Frontal cortex (tissue), 3 donors: ENCODE measurements at regions not wholly inside any gene's neighbourhood (a gene's known extent, or its start where the extent isn't known, plus 50 kb on each side); places are given as distances from the start of the nearest gene placed in this dataset.
"Not testable (repeated sequence)": the region's sequence is repeated elsewhere in the genome, so short reads cannot be mapped to it uniquely, and the experiment has no call there.

Source experiments
- DNase-seq, 2 donors: peaks; one replicate each; pipeline ENCODE4 v3.0.0; 2012; ENCODE audit warnings: low spot score in 2 of 2
- FAIRE-seq: peaks from 2 replicates; lab custom pipeline; 2012; peaks lifted over from hg19 to GRCh38; lab: Jason Lieb, UNC
- donor health status: control.
- donor health status: control.
- donor health status: control.

- FAIRE-seq (no peak), DNase-seq (no peak)
Measured at GRCh38 chr6:155882527-155883333, 427.1 kb upstream of the NOX3 start.

- no peak for FAIRE-seq
Measured at GRCh38 chr6:155881826-155882526, 426.3 kb upstream of the NOX3 start.

GRCh38 chr6:155880900-155881299 is 425.3 kb upstream of the NOX3 start:
- DNase-seq (no peak), FAIRE-seq (no peak)

More at GRCh38 chr6:155881826-155882526, 426.3 kb upstream of the NOX3 start:
- no peak for DNase-seq

GRCh38 chr6:155872961-155873360 is 417.3 kb upstream of the NOX3 start:
- FAIRE-seq (no peak), DNase-seq (no peak)

- FAIRE-seq (no peak), DNase-seq (no peak)
Measured at GRCh38 chr6:155867682-155868081, 412.0 kb upstream of the NOX3 start.

GRCh38 chr6:155866676-155867390 is 411.2 kb upstream of the NOX3 start:
- FAIRE-seq, DNase-seq: not testable (repeated sequence)

GRCh38 chr6:155861821-155862220 is 406.2 kb upstream of the NOX3 start:
- FAIRE-seq = no peak
- DNase-seq = no peak

GRCh38 chr6:155858906-155859305 is 403.3 kb upstream of the NOX3 start:
- not testable (repeated sequence) for DNase-seq, FAIRE-seq

GRCh38 chr6:155854787-155855186 is 399.1 kb upstream of the NOX3 start:
- no peak for FAIRE-seq
- DNase-seq = no peak

GRCh38 chr6:155853011-155853410 is 397.4 kb upstream of the NOX3 start:
- FAIRE-seq (no peak), DNase-seq (no peak)

GRCh38 chr6:155850408-155850841 is 394.8 kb upstream of the NOX3 start:
- no peak for DNase-seq
- no peak for FAIRE-seq

- DNase-seq (no peak), FAIRE-seq (no peak)
Measured at GRCh38 chr6:155847711-155848110, 392.1 kb upstream of the NOX3 start.

GRCh38 chr6:155837474-155837873 is 381.8 kb upstream of the NOX3 start:
- no peak for FAIRE-seq

GRCh38 chr6:155832596-155832995 is 377.0 kb upstream of the NOX3 start:
- no peak for FAIRE-seq
- DNase-seq = no peak

More at GRCh38 chr6:155837474-155837873, 381.8 kb upstream of the NOX3 start:
- no peak for DNase-seq

GRCh38 chr6:155830531-155830930 is 374.9 kb upstream of the NOX3 start:
- FAIRE-seq (no peak), DNase-seq (no peak)

- FAIRE-seq = no peak
- no peak for DNase-seq
Measured at GRCh38 chr6:155829646-155830045, 374.0 kb upstream of the NOX3 start.

GRCh38 chr6:155828989-155829388 is 373.4 kb upstream of the NOX3 start:
- no peak for FAIRE-seq

GRCh38 chr6:155818698-155819097 is 363.1 kb upstream of the NOX3 start:
- no peak for FAIRE-seq

More at GRCh38 chr6:155828989-155829388, 373.4 kb upstream of the NOX3 start:
- no peak for DNase-seq

GRCh38 chr6:155813548-155813947 is 357.9 kb upstream of the NOX3 start:
- FAIRE-seq = no peak

More at GRCh38 chr6:155818698-155819097, 363.1 kb upstream of the NOX3 start:
- no peak for DNase-seq

GRCh38 chr6:155807243-155807642 is 351.6 kb upstream of the NOX3 start:
- no peak for FAIRE-seq

More at GRCh38 chr6:155813548-155813947, 357.9 kb upstream of the NOX3 start:
- no peak for DNase-seq

More at GRCh38 chr6:155807243-155807642, 351.6 kb upstream of the NOX3 start:
- no peak for DNase-seq
